Astrocyte of the spinal cord (primary cell): ENCODE measurements at regions not wholly inside any gene's neighbourhood (a gene's known extent, or its start where the extent isn't known, plus 50 kb on each side); places are given as distances from the start of the nearest gene placed in this dataset.

Experiments used
- DNase-seq: peaks from one replicate; pipeline ENCODE4 v3.0.0; 2011; ENCODE audit warnings: low read depth, low spot score
- H3K4me3 ChIP-seq: 2 replicates; pipeline ENCODE4 v1.5.1; 2011; ENCODE audit warnings: low read depth, mild to moderate bottlenecking, low read length, moderate library complexity
- in situ Hi-C: cut with HindIII; loops from 2 replicates; pipeline ENCODE4 v1.10.0; 2017; ENCODE audit warnings: low sequenced_read_pairs
- TF ChIP-seq, protein P1 (sequence below): IDR thresholded peaks from 2 replicates; pipeline ENCODE4 v1.5.1; 2012; ENCODE audit warnings: low read depth, mild to moderate bottlenecking, low read length, inconsistent platforms

DNA sequence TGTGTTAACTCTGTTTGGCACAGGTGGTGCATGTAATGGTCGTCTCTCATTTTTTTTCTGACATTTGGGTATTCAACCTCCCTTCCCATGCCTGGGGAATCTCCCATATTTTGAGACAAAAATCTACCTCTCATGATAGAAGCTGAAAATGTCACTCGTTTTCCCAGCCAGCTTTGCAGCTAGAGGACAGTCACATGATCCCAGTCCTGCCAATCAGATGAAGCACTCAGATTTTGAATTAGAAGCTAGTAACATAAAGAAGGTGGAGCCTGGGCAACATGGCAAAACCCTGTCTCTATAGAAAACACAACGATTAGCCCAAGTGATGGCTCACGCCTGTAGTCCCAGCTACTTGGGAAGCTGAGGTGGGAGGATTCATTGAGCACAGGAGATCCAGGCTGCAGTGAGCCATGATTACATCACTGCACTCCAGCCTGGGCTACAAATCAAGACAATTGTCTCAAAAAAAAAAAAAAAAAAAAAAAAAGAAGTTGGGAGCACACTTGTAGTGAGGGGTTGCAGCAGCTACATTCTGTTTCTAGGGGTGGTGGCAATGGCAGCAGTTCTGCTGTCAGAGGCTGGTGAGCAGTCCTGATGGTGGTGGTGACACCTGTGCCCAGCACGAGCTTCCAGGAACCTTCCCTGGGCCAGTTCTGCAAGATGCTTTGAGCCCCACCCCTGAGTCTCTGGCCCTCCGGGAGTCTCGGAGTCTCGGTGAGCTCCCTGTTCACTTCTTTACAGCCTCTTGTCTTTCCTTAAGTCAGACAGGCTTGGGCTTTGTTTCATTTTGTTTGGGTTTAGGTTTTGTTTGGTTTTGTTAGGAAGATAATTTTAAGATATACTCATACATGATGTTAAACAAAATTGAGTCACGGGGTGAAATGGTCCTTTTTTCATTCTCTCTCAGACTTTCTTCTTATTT is 94.1 kb upstream of the KCNG1 start:
- TF ChIP-seq, protein P1, sequence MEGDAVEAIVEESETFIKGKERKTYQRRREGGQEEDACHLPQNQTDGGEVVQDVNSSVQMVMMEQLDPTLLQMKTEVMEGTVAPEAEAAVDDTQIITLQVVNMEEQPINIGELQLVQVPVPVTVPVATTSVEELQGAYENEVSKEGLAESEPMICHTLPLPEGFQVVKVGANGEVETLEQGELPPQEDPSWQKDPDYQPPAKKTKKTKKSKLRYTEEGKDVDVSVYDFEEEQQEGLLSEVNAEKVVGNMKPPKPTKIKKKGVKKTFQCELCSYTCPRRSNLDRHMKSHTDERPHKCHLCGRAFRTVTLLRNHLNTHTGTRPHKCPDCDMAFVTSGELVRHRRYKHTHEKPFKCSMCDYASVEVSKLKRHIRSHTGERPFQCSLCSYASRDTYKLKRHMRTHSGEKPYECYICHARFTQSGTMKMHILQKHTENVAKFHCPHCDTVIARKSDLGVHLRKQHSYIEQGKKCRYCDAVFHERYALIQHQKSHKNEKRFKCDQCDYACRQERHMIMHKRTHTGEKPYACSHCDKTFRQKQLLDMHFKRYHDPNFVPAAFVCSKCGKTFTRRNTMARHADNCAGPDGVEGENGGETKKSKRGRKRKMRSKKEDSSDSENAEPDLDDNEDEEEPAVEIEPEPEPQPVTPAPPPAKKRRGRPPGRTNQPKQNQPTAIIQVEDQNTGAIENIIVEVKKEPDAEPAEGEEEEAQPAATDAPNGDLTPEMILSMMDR = no peak
- no peak overlapping the region for H3K4me3 ChIP-seq
- DNase-seq = no peak
- in situ Hi-C loops = no loop called here

GRCh38 chr20:51111290-51111689 is 88.4 kb upstream of the KCNG1 start:
- no peak for DNase-seq
- H3K4me3 ChIP-seq = no peak overlapping the region
- TF ChIP-seq, protein P1 = no peak
- in situ Hi-C loops = no loop called here

DNA sequence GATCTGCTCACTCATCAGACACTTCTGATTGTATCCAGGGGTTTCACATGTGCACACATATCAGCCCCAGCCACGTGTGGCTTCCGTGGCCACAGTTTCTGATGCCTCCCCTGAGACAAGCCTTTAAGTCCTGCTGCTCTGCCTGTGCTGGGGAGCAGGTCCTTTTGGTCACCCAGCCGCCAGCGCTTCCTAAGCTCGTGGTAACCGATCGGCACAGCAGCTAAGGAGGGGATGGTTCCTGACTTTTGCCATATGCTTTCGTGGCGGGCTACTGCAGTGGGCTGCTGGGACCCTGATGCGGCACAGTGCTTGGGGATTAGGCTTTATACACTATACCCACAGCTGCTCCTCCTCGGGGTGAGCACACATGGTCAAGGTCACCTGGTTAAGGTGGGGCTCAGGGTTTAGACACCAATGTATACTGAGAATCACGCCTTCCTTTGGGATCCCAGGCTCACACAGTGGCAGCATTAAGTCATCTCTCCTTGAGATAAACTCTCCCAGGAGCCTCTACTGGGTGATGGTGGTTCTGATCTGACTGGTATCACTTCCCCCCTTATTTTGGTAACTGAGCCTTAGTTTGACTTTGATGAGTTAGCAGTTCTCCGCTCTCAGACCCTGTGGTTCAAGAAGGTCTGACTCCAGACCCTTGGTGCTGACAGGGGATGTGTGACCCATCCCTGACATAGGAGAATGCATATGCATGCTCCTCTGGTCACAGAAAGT is 85.9 kb upstream of the KCNG1 start:
- no peak for DNase-seq
- in situ Hi-C loops = no loop called here
- no peak overlapping the region for H3K4me3 ChIP-seq
- TF ChIP-seq, protein P1 = no peak

DNA sequence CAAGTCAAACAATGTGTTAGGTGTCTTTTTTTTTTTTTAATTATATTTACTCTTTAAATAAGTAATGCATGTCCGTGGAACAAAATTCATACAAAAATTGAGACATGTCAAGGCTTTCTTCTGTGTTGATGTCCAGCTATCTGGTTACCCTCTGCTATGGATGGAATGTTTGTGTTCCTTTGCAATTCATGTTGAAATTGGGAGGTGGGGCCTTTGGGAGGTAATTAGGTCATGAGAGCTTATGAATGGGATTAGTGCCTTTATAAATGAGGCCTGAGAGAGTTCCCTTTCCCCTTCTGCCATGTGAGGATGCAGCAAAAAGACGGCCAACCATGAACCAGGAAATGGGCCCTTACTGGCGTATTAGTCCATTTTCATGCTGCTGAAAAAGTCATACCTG is 83.1 kb upstream of the KCNG1 start:
- in situ Hi-C loops = no loop called here
- TF ChIP-seq, protein P1 = no peak
- no peak overlapping the region for H3K4me3 ChIP-seq
- no peak for DNase-seq

GRCh38 chr20:51104960-51105920 is 82.3 kb upstream of the KCNG1 start:
- TF ChIP-seq, protein P1 = no peak
- no peak overlapping the region for H3K4me3 ChIP-seq
- in situ Hi-C loops = no loop called here
- DNase-seq = no peak

DNA sequence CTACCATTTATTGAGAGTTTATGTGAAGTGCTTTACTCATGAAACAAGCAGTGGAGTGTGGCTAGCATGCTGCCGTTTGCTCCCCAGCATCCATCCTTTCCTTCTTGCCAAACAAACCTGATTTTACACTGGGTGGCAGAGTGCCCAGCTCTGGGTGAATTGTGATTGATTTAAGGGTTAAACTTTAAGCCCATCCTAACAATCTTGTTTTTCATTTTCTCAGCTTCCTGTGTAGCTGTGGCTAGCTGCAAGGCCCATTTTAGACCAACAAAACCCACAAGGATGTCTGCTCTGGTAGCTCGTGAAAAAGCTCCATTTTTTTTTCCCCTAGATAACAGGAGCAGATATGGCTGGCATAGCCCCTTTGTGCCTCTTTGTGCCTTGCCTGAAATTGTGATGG is 77.7 kb upstream of the KCNG1 start:
- in situ Hi-C loops = no loop called here

More for the DNA sequence above, 77.7 kb upstream of the KCNG1 start:
- TF ChIP-seq, protein P1 = no peak
- DNase-seq = no peak
- H3K4me3 ChIP-seq = no peak overlapping the region
